Gastroesophageal sphincter (tissue), 4 donors: ENCODE measurements at regions not wholly inside any gene's neighbourhood (a gene's known extent, or its start where the extent isn't known, plus 50 kb on each side); places are given as distances from the start of the nearest gene placed in this dataset.

Experiments used
- ATAC-seq: fragments of 150-250 bp; one replicate; pipeline ENCODE4 v1.9.1; 2016; ENCODE audit warnings: mild to moderate bottlenecking, moderate library complexity
- H3K27ac ChIP-seq, 4 donors: fragments of 200-600 bp; sonication (generic) in 3 of 4; 1 replicate in 3 of 4; 2 replicates in 1 of 4; pipeline ENCODE4 v1.5.1; 2016 to 2019
- H3K27me3 ChIP-seq: fragments of 200-600 bp; sonication (generic); one replicate; pipeline ENCODE4 v1.5.1; 2019
- H3K36me3 ChIP-seq, 2 donors: fragments of 200-600 bp; sonication (generic); one replicate each; pipeline ENCODE4 v1.5.1; 2019; ENCODE audit warnings: control low read depth in 1 of 2
- H3K4me1 ChIP-seq, 3 donors: fragments of 200-600 bp; sonication (generic); 1 replicate in 2 of 3; 2 replicates in 1 of 3; pipeline ENCODE4 v1.5.1; 2016 to 2019; ENCODE audit warnings: control low read depth in 2 of 3
- H3K4me3 ChIP-seq, 2 donors: fragments of 200-600 bp; sonication (generic); one replicate each; pipeline ENCODE4 v1.5.1; 2019; ENCODE audit warnings: mild to moderate bottlenecking in 1 of 2, moderate library complexity in 1 of 2
- H3K9me3 ChIP-seq, 3 donors: fragments of 200-600 bp; sonication (generic); one replicate each; pipeline ENCODE4 v1.5.1; 2017 to 2019; ENCODE audit warnings: control low read depth in 2 of 3
- EP300 ChIP-seq: sonication (generic); formaldehyde crosslinking; IDR thresholded peaks from one replicate; pipeline ENCODE4 v1.6.1; 2017; ENCODE audit warnings: antibody characterized with exemption, mild to moderate bottlenecking
- POLR2A ChIP-seq, 2 donors: fragments of 450-650 bp; IDR thresholded peaks; one replicate each; pipeline ENCODE4 v1.6.1; 2017; ENCODE audit warnings: antibody characterized with exemption in 2 of 2, mild to moderate bottlenecking in 2 of 2, moderate library complexity in 1 of 2
- POLR2AphosphoS5 ChIP-seq: sonication (generic); formaldehyde crosslinking; IDR thresholded peaks from one replicate; pipeline ENCODE4 v1.6.1; 2017; ENCODE audit warnings: antibody characterized with exemption
- whole genome bisulfite sequencing, 2 donors: methylation state at CpG; one replicate each; pipeline ENCODE4 v1.1.5; 2018; ENCODE audit warnings: low coverage in 1 of 2; 5-methylcytosine and 5-hydroxymethylcytosine counted together
- TF ChIP-seq, protein P1 (sequence below), 4 experiments: fragments of 200-600 bp in 2 of 4; fragments of 450-650 bp in 2 of 4; sonication (generic) in 1 of 4; IDR thresholded peaks; one replicate each; pipeline ENCODE4 v1.5.1; 2017 to 2019; ENCODE audit warnings: antibody characterized with exemption in 4 of 4, mild to moderate bottlenecking in 2 of 4, moderate library complexity in 2 of 4

DNA sequence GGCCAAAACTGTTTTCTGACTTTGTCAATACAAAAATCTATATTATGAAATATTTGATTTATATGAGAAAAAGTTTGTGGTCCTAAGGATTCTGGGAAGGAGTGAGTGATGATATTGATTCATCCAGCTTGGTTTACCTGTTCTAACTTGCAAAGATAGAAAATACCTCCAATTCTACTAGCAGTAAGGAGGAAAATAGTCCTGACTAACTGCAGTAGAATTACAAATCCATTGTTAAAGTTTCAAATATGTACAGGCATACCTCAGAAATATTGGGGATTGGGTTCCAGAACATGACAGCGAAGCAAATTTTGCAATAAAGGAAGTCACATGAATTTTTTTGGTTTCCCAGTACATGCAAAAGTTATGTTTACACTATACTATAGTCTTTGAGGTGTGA is 158.8 kb upstream of the CYRIA start:
- 82 to 92% methylated on average over 1 of the region's 1 CpG for WGBS, 2 donors
- H3K4me3 ChIP-seq = no peak overlapping the region
- H3K27me3 ChIP-seq = no peaks in the 10 kb centered on the region
- no peaks in the 10 kb centered on the region for H3K36me3 ChIP-seq
- TF ChIP-seq POLR2A (IDR thresholded peaks at IDR 0.05) (no peak), POLR2AphosphoS5 (no peak), EP300 (no peak)
- TF ChIP-seq, protein P1, sequence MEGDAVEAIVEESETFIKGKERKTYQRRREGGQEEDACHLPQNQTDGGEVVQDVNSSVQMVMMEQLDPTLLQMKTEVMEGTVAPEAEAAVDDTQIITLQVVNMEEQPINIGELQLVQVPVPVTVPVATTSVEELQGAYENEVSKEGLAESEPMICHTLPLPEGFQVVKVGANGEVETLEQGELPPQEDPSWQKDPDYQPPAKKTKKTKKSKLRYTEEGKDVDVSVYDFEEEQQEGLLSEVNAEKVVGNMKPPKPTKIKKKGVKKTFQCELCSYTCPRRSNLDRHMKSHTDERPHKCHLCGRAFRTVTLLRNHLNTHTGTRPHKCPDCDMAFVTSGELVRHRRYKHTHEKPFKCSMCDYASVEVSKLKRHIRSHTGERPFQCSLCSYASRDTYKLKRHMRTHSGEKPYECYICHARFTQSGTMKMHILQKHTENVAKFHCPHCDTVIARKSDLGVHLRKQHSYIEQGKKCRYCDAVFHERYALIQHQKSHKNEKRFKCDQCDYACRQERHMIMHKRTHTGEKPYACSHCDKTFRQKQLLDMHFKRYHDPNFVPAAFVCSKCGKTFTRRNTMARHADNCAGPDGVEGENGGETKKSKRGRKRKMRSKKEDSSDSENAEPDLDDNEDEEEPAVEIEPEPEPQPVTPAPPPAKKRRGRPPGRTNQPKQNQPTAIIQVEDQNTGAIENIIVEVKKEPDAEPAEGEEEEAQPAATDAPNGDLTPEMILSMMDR (IDR thresholded peaks at IDR 0.05) = no peak
- no peak overlapping the region for H3K27ac ChIP-seq
- no peaks in the 10 kb centered on the region for H3K4me1 ChIP-seq
- no peak for ATAC-seq
- no peaks in the 10 kb centered on the region for H3K9me3 ChIP-seq

DNA sequence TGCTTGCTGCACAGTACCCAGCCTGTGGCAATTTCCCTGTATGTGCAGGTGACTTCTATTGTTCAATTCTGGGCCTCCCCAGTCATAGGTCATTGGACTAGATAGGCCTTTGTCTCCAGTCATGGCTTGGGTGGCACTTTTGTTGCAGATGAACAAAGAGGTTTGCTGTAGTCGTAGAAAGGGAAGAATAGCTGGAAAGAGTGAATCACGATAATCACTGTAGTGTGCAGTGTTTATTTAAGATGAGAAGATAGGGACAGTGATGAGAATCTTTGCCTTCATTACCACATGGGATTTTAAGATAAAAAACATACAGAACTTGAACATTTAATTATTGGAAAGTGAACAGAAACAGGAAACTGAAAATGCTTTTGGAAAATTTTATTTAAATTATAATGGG is 156.1 kb upstream of the CYRIA start:
- Histone ChIP-seq H3K9me3 (no peaks in the 10 kb centered on the region), H3K27ac (no peak overlapping the region)
- ATAC-seq = no peak

DNA sequence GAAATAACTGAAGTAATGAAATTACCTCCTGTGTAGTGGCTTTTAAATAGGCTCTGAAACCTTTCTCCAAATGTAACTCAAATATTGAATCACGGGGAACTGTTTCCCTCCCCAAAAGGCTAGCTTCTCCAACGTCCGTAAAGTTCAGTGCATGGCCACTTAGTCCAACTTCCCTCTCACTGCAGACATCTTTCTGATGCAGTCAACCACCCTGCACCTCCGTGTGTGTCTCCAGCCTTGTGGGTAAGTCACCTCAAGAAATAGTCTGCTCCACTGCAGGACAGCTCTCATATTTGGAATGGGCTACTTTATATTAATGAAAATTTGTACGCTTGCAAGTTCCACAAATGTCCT is 152.5 kb upstream of the CYRIA start:
- Histone ChIP-seq H3K4me3 (no peak overlapping the region), H3K9me3 (no peaks in the 10 kb centered on the region), H3K4me1 (no peaks in the 10 kb centered on the region), H3K27me3 (no peaks in the 10 kb centered on the region), H3K36me3 (no peaks in the 10 kb centered on the region), H3K27ac (no peak overlapping the region)
- 76% methylated on average over 5 of the region's 5 CpGs for WGBS, 2 donors
- no peak for ATAC-seq
- TF ChIP-seq POLR2A (IDR thresholded peaks at IDR 0.05) = no peak
- TF ChIP-seq, protein P1 (IDR thresholded peaks at IDR 0.05) = no peak
- no peak for TF ChIP-seq EP300
- TF ChIP-seq POLR2AphosphoS5 = no peak

More for the DNA sequence above, 156.1 kb upstream of the CYRIA start:
- 64 to 75% methylated on average over 2 of the region's 2 CpGs for WGBS, 2 donors
- Histone ChIP-seq H3K36me3 (no peaks in the 10 kb centered on the region), H3K4me3 (no peak overlapping the region), H3K27me3 (no peaks in the 10 kb centered on the region), H3K4me1 (no peaks in the 10 kb centered on the region)
- TF ChIP-seq EP300 = no peak
- TF ChIP-seq, protein P1 (IDR thresholded peaks at IDR 0.05) = no peak
- TF ChIP-seq POLR2A (IDR thresholded peaks at IDR 0.05) = no peak
- no peak for TF ChIP-seq POLR2AphosphoS5

DNA sequence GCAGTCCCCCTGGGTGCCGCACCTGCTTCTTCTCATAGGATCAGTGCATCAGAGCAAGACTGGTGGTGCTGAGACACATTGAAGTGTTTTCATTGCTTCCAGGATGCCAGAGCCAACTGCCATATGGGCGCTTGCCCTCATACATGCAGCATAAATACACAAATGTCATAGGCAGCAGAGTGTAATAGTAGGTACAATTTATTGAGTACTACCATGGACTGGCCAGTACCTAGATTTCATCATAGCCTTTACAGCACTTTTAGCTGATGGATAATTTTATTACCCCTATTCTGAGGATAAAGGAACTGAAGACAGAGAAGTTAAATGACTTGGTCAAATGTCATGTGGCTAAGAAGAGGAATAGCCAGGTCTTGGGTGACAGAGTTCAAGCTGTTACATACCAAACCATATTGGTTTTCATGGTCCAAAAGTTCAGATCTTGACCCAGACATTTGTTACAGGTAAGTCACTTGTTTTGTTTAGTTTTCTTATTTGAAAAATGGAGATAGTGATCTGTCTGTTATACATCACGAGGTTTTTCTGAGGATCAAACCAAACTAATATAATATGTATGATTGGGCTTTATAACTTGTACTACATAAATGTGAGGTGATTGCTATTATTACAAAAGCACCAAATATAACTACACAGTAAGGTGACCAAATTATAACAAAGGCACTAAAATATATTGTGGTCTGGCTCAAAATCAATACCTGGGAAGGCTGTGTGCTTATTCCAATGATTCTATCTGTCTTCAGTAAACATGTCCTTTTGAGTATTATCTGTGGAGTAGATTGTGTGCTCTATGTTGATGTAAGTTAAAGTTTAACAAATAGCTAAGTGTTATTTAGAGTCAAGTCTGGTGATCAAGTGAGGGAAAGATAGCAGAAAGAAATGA is 151.9 kb upstream of the CYRIA start:
- H3K36me3 ChIP-seq = no peaks in the 10 kb centered on the region
- WGBS, 2 donors = 77 to 86% methylated on average over 2 to 3 of the region's 3 CpGs
- no peak for ATAC-seq
- H3K4me1 ChIP-seq = no peaks in the 10 kb centered on the region
- TF ChIP-seq EP300 = no peak
- no peak for TF ChIP-seq POLR2A (IDR thresholded peaks at IDR 0.05)
- TF ChIP-seq, protein P1 (IDR thresholded peaks at IDR 0.05) = no peak
- no peak for TF ChIP-seq POLR2AphosphoS5
- H3K27ac ChIP-seq = no peak overlapping the region
- no peaks in the 10 kb centered on the region for H3K9me3 ChIP-seq
- no peak overlapping the region for H3K4me3 ChIP-seq
- H3K27me3 ChIP-seq = no peaks in the 10 kb centered on the region

DNA sequence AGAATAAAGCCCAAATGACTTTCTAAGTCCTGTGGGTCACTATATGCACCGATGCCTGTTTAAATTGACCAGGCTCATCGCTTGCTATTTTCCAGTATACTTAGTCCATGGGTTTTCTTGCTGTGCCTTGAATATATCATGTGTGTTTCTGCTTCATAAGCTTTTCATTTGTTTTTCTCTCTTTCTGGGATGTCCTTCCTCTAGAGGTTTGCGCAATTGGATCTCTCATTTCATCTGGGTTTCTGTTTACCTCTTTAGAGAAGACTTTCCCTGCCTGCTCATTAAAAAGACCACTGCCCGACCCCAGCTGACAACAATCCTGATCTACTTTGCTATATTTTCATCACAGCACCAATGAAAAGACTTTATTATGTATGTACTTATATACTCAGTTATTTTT is 150.9 kb upstream of the CYRIA start:
- TF ChIP-seq, protein P1 (IDR thresholded peaks at IDR 0.05) = no peak
- TF ChIP-seq POLR2AphosphoS5 = no peak
- no peak for TF ChIP-seq EP300
- no peak for TF ChIP-seq POLR2A (IDR thresholded peaks at IDR 0.05)
- H3K9me3 ChIP-seq = no peaks in the 10 kb centered on the region
- no peak for ATAC-seq
- WGBS, 2 donors = 83 to 92% methylated on average over 4 of the region's 4 CpGs
- no peaks in the 10 kb centered on the region for H3K27me3 ChIP-seq
- H3K4me1 ChIP-seq = no peaks in the 10 kb centered on the region
- no peaks in the 10 kb centered on the region for H3K36me3 ChIP-seq
- H3K4me3 ChIP-seq = no peak overlapping the region
- H3K27ac ChIP-seq = no peak overlapping the region
